ENCODE measurements at regions not wholly inside any gene's neighbourhood (a gene's known extent, or its start where the extent isn't known, plus 50 kb on each side); places are given as distances from the start of the nearest gene placed in this dataset.
"Not testable (repeated sequence)": the region's sequence is repeated elsewhere in the genome, so short reads cannot be mapped to it uniquely, and the experiment has no call there.

- no peak for DNase-seq (ENCODE audit: low read depth in 2 of 2)
Observed at GRCh38 chr6:5838656-5839396, 167.9 kb downstream of the NRN1 start.

- no peak for DNase-seq (ENCODE audit: low read depth in 2 of 2)
Observed at GRCh38 chr6:5837323-5837722, 169.4 kb downstream of the NRN1 start.

DNA sequence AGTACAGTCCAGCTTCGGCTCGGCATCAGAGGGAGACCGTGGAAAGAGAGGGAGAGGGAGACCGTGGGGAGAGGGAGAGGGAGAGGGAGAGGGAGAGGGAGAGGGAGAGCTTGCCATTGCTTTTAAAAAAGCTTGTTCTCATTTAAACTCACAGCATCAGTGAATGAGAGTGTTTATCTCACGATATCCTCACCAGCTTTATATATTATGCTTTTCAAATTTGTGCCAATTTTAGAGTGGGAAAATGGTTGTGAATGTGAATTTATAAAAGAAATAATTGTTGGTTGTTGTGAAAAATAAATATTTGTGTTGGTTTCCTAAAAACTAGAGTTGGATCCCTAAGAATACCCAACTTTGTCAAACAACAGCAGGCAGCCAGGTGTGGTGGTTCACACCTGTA is 170.1 kb downstream of the NRN1 start:
- DNase-seq (ENCODE audit: low read depth in 2 of 2) = not testable (repeated sequence)

DNA sequence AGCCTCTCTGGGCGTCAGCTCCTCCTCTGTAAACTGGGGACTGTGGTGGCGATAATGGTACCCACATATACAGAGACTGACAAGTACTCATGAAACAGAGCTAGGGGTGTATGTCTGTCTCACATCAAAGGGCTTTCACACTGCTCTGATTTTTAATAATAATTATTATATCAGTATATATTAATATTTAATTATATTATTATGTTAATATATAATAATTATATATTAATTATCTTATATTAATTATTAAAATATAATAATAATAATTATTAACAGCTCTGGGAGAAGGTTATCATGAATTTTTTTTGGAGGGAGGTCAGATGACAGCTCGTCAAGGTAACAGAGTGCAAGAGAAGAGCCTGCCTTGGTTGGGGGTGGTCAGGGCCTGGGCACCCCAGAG is 173.6 kb downstream of the NRN1 start:
- DNase-seq (ENCODE audit: low read depth in 2 of 2) = no peak

DNA sequence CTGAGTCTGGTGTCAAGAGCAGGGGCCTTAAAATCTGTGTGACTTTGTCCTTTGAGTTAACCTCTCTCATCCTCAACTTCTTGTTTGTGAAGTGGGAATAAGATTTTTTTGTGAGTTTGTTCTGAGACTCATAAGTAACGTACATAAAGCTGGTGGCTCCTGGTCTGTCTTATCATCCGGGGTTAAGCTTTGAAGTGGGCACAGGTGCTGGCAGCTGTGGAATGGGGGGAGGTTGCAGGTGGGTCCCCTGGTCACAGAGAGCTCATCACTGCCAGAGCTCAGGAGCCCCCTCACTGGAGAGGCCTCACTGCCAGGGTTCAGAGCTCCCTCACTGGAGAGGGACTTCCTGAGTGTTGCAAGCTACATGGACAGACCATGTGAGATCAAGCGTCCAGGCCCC is 174.1 kb downstream of the NRN1 start:
- DNase-seq (ENCODE audit: low read depth in 2 of 2) = no peak

DNA sequence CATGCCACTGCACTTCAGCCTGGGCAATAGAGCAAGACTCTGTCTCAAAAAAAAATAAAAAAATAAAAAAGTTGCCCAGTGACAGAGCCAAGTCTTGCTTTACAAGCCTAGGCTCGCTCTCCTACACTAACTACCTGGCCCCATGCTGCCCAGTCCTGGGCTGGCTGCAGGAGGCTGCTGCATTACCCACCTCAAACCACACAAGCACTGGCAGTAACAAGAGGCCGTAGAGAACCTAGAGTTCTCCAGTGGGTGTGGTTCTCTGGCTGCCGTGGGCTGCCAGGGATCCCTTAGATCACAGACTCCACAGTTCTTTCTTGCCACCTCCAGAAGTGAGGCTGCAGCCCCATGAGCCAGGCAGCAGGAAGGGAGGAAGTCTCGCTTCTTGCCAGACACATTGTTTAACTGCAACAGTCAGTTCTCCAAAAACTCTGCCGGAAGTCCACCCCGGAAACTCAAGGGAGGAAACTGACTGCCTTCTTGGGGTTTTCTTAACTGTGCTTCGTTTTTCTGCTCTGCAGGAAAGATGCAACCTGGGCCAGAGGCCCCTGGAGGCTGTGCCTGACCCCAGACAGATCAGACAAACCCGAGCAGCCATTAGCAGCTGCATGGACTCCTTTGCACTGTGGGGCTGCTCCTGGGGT is 175.4 kb downstream of the NRN1 start:
- not testable (repeated sequence) for DNase-seq (ENCODE audit: low read depth in 2 of 2)

DNA sequence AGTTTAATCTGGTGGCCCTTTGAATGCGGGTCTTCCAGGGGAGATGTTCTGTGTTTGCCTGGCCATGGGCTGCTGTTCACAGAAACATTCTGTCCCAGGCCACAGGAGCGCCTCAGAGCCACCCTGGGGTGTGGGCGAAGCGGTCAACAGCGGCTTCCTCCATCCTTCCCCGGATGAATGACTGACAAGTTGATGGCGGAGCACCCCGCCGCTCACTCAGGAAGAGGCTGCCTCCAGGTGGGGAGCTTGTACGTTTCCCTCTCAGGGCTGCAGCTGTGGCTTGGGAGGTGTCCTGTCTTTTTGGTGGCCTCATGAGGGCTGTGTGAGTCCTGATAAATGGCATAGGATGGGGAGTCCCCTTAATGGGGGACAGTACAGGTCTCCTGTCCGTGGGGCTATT is 178.4 kb downstream of the NRN1 start:
- no peak for DNase-seq (ENCODE audit: low read depth in 2 of 2)

- DNase-seq (ENCODE audit: low read depth in 2 of 2) = no peak
Observed at GRCh38 chr6:5827056-5827904, 179.4 kb downstream of the NRN1 start.

- DNase-seq (ENCODE audit: low read depth in 2 of 2) = not testable (repeated sequence)
Observed at GRCh38 chr6:5824382-5824983, 182.2 kb downstream of the NRN1 start.
